Erythroblast (primary cell): ENCODE measurements at regions not wholly inside any gene's neighbourhood (a gene's known extent, or its start where the extent isn't known, plus 50 kb on each side); places are given as distances from the start of the nearest gene placed in this dataset.

Source experiments
- GATA1 ChIP-seq: IDR thresholded peaks from 2 replicates; pipeline ENCODE4 v1.6.1; 2011; ENCODE audit warnings: low read depth, mild to moderate bottlenecking, control low read depth, low read length, moderate library complexity
- POLR2A ChIP-seq: IDR thresholded peaks from 2 replicates; pipeline ENCODE4 v1.6.1; 2011; ENCODE audit warnings: mild to moderate bottlenecking, low read length

- TF ChIP-seq POLR2A: no peak
- no peak for TF ChIP-seq GATA1
Measured at GRCh38 chr17:79366988-79367571, 243.8 kb downstream of the RBFOX3 start.
